GM12878 (cell line): ENCODE measurements at regions not wholly inside any gene's neighbourhood (a gene's known extent, or its start where the extent isn't known, plus 50 kb on each side); places are given as distances from the start of the nearest gene placed in this dataset.
"Not testable (repeated sequence)": the region's sequence is repeated elsewhere in the genome, so short reads cannot be mapped to it uniquely, and the experiment has no call there.

Experiments used
- CBFB ChIP-seq: IDR thresholded peaks from 2 replicates; pipeline ENCODE4 v1.6.1; 2016; ENCODE audit warnings: antibody characterized with exemption, low read depth
- CHD2 ChIP-seq: IDR thresholded peaks from 2 replicates; pipeline ENCODE4 v1.6.1; 2011; ENCODE audit warnings: low read depth, low read length, improper control_type of control experiment, borderline replicate concordance
- CTCF ChIP-seq, 3 experiments: IDR thresholded peaks in 2 of 3; conservative IDR thresholded peaks in 1 of 3; 2 replicates each; pipeline ENCODE4 v1.5.1; 2011; ENCODE audit warnings: low read depth in 3 of 3, low read length in 3 of 3, mild to moderate bottlenecking in 3 of 3, control low read depth in 2 of 3, moderate library complexity in 2 of 3, inconsistent platforms in 1 of 3, mixed read lengths in 1 of 3; ENCODE audit not compliant: control insufficient read depth in 2 of 3, insufficient read depth in 1 of 3; ENCODE audit errors: extremely low read depth in 1 of 3
- EED ChIP-seq: sonication (generic); IDR thresholded peaks from 2 replicates; pipeline ENCODE4 v1.6.1; 2016; ENCODE audit warnings: antibody characterized with exemption, low read depth
- EZH2 ChIP-seq: IDR thresholded peaks from 2 replicates; pipeline ENCODE4 v1.6.1; 2012; ENCODE audit warnings: low read depth, mild to moderate bottlenecking, control low read depth, inconsistent platforms, low read length, borderline replicate concordance; ENCODE audit not compliant: control insufficient read depth
- GABPA ChIP-seq: IDR thresholded peaks from 2 replicates; pipeline ENCODE4 v1.6.1; 2014; ENCODE audit warnings: antibody characterized with exemption, low read depth, mild to moderate bottlenecking, inconsistent platforms
- MAX ChIP-seq: IDR thresholded peaks from 2 replicates; pipeline ENCODE4 v1.6.1; 2012; ENCODE audit warnings: low read depth, low read length, improper control_type of control experiment
- POLR2AphosphoS5 ChIP-seq: IDR thresholded peaks from 2 replicates; pipeline ENCODE4 v1.6.1; 2011; ENCODE audit warnings: mild to moderate bottlenecking, low read length, inconsistent platforms
- RAD21 ChIP-seq: IDR thresholded peaks from 2 replicates; pipeline ENCODE4 v1.6.1; 2011; ENCODE audit warnings: mild to moderate bottlenecking, low read depth, low read length, moderate library complexity; ENCODE audit not compliant: insufficient read depth
- REST ChIP-seq: IDR thresholded peaks from 2 replicates; pipeline ENCODE4 v1.6.1; 2012; ENCODE audit warnings: mild to moderate bottlenecking, low read depth, low read length
- SREBF1 ChIP-seq: IDR thresholded peaks from 2 replicates; pipeline ENCODE4 v1.6.1; 2012; ENCODE audit warnings: mild to moderate bottlenecking, low read length
- ZBED1 ChIP-seq: IDR thresholded peaks from 2 replicates; pipeline ENCODE4 v1.6.1; 2016; ENCODE audit warnings: borderline replicate concordance

- not testable (repeated sequence) for TF ChIP-seq CHD2; EED; ZBED1; CBFB; SREBF1; EZH2; RAD21; MAX; POLR2AphosphoS5; GABPA; REST; CTCF (IDR thresholded peaks at IDR 0.05 in 2 of 3, conservative IDR thresholded peaks at IDR 0.05 in 1 of 3; ENCODE audit: control insufficient read depth in 2 of 3, extremely low read depth in 1 of 3, insufficient read depth in 1 of 3, low read depth in 3 of 3, low read length in 3 of 3)
These were observed 122.7 kb upstream of the ATF7IP start for GRCh38 chr12:14242825-14243224.
